ENCODE measurements at regions not wholly inside any gene's neighbourhood (a gene's known extent, or its start where the extent isn't known, plus 50 kb on each side); places are given as distances from the start of the nearest gene placed in this dataset.
"Not testable (repeated sequence)": the region's sequence is repeated elsewhere in the genome, so short reads cannot be mapped to it uniquely, and the experiment has no call there.

DNA sequence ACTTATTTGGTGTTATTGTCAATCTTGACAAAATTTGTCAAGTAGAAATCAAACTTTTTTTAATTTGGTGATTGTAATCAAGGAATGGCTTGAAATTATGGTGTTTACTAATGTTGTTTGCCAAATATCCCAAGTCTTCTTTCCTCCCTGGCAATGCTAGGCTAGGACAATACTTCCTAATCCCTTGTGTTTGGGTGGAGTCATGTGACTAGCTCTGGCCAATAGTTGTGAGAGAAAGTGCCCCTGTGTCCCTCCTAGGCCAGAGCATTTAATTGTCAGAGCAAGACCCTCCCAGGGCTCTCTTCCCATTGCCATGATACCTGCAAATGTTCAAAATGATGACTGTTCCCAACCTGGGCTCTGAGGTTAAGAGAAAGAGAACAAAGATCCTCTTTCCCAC is 132.7 kb downstream of the ANXA2 start:
- no peak for DNase-seq (ENCODE audit: low spot score)

DNA sequence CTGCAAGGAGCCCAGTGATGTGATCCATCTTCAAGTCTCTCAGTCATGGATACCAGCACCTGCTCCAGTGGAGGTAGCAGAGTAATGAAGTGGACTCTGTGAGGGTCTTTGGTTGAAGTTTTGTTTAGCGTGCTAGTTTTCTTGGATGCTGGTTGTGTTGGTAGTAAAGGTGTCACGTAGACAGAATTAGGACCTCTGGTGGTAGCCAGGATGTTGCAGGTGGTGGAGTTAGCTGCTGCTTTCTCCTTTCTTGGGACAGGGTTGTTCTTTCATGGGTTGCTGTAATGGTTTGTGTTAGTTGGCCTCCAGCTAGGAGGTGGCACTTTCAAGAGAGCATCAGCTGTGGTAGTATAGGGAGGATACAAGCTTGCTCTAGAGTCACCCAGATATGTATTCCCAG is 125.2 kb downstream of the ANXA2 start:
- no peak for DNase-seq (ENCODE audit: low spot score)

DNA sequence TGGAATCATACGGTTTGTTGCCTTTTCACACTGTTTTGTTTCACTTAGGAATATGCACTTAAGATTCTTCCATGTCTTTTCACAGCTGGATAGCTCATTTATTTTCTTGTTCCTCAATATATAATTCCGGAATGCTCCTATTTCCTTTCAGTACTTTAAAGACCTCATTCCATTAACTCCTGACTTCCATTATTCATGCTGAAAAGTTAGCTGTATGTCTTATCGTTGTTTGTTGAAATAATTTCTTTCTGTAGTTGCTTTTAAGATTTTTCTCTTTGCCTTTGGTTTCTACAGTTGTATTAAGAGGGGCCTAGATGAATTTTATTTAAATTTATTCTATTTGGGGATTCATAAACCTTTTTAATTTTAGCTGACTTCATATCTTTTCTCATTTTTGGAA is 122.2 kb downstream of the ANXA2 start:
- no peak for DNase-seq (ENCODE audit: low spot score)

DNA sequence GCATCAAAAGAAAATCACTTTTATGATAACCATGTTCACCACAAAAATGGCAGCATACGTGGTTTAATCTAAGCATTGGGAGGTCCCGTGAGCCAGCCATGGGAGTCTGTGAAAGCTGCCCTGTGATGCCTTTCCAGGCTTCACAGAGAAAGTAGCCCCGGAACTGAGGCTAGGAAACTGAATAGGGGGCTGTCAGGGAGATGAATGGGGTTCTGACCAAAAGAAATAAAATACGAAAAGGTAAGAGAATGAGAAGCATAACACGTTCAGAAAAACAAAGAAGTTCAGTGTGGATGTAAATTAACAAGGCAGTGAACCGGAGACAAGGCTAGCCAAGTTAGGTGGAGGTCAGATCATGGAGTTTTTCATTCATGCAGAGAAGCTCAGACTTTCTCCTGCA is 118.9 kb downstream of the ANXA2 start:
- DNase-seq (ENCODE audit: low spot score) = no peak

DNA sequence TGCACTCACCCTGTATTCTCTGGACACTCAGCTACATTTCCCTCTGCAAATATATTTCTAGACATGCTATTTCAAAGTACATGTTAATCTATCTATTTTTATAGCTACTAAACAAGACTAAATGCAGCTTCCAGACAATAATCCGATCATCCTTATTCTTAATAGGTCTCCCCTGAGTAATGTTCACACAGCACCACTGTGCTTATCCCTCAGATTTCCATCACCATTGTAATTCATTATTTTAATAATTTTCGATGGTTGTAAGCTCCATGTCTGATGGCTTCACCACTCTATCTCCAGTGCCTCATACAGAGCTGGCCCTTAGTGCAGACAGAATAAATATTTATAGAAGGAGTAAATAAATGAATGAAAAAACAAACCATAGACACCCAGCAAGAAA is 117.5 kb downstream of the ANXA2 start:
- no peak for DNase-seq (ENCODE audit: low spot score)

DNA sequence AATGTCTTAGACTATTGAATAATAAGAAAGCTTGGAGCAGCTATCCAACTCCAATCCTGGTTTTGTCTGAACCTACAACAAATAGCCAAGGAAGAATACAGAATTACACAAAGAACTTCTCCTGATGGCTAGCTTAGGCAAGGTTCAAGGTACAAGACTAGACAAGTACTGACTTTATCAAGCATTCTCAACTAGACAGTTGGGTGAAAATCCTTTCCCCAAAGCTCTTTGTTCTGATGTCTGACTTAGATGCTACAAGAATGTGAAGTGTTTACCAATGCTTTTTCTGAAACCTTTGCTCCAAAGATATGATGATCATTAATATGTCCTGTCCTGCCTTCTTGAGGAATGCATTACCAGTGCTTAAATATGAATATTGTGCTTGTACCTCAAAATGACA is 113.8 kb downstream of the ANXA2 start:
- DNase-seq (ENCODE audit: low spot score) = no peak

DNA sequence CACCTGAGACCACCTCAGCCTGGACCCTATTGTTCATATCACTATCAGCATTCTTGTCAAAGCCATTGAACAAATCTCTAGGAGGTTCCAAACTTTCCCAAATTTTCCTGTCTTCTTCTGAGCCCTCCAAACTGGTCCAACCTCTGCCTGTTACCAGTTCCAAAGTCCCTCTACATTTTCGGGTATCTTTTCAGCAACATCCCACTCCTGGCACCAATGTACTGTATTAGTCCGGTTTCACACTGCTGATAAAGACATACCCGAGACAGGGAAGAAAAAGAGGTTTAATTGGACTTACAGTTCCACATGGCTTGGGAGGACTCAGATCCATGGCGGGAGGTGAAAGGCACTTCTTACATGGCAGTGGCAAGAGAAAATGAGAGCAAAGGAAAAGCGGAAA is 101.9 kb downstream of the ANXA2 start:
- DNase-seq (ENCODE audit: low spot score) = not testable (repeated sequence)

DNA sequence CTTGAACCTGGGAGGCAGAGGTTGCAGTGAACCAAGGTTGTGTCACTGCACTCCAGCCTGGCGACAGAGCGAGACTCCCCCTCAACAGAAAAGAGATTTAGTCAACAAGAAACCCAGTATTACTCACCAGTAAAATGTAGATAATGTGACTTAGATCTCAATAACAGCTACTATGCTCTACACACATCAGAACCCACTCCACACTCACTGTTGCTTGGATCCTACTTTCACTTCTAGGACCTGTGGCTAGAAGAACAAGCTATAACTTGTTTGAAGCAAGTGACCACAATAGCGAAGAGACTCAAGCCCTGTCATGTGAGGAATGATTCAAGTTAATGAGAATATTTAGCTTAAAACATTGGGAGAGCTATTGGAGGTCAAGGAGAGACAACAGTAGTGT is 100.7 kb downstream of the ANXA2 start:
- peak; percentile 31 for DNase-seq (ENCODE audit: low spot score)

All from COLO829 (cell line).